H1 (cell line): ENCODE measurements at regions not wholly inside any gene's neighbourhood (a gene's known extent, or its start where the extent isn't known, plus 50 kb on each side); places are given as distances from the start of the nearest gene placed in this dataset.
A peak's percentile ranks its signal among the peaks of the same experiment; 100 is the strongest.

Source experiments
- CTCF ChIA-PET: fragments of 300-600 bp; sonication (Branson Sonifier 250); formaldehyde crosslinking; loops from one replicate; lab custom pipeline; 2021; ENCODE audit not compliant: partially characterized antibody; lab: Charles Lee
- POLR2A ChIA-PET: fragments of 300-600 bp; sonication (Branson Sonifier 250); formaldehyde crosslinking; loops from one replicate; lab custom pipeline; 2021; ENCODE audit warnings: inconsistent platforms; ENCODE audit not compliant: partially characterized antibody; lab: Charles Lee
- DNase-seq, 2 experiments: peaks; one replicate each; pipeline versions ENCODE4 v3.0.0 to v3.0.0-alpha.2; 2010 to 2022; ENCODE audit warnings: low spot score in 2 of 2, low read depth in 1 of 2, mixed read lengths in 1 of 2
- FAIRE-seq: peaks from 2 replicates; lab custom pipeline; 2011; peaks lifted over from hg19 to GRCh38; lab: Jason Lieb, UNC
- H2AFZ ChIP-seq: 2 replicates; pipeline ENCODE4 v1.8.1; 2012; ENCODE audit warnings: low read length, inconsistent platforms
- H2AK5ac ChIP-seq: 2 replicates; pipeline ENCODE4 v1.6.1; 2013; ENCODE audit warnings: low read depth, low read length
- H2BK120ac ChIP-seq: replicated peaks from 2 replicates; pipeline ENCODE3; 2013; ENCODE audit warnings: low read depth, low read length, inconsistent platforms
- H2BK12ac ChIP-seq: 2 replicates; pipeline ENCODE4 v1.6.1; 2013; ENCODE audit warnings: low read depth, low read length
- H2BK15ac ChIP-seq: 2 replicates; pipeline ENCODE4 v1.6.1; 2013; ENCODE audit warnings: low read length
- H2BK20ac ChIP-seq: 2 replicates; pipeline ENCODE4 v1.6.1; 2013; ENCODE audit warnings: low read length
- H2BK5ac ChIP-seq: 2 replicates; pipeline ENCODE4 v1.6.1; 2013; ENCODE audit warnings: low read depth, low read length
- H3K14ac ChIP-seq: 2 replicates; pipeline ENCODE4 v1.6.1; 2013; ENCODE audit warnings: inconsistent platforms; ENCODE audit not compliant: insufficient read length
- H3K18ac ChIP-seq: 2 replicates; pipeline ENCODE4 v1.6.1; 2013; ENCODE audit warnings: low read length; ENCODE audit errors: extremely low read depth
- H3K23ac ChIP-seq: 2 replicates; pipeline ENCODE4 v1.6.1; 2013; ENCODE audit warnings: inconsistent platforms; ENCODE audit not compliant: insufficient read length
- H3K23me2 ChIP-seq: 2 replicates; pipeline ENCODE4 v1.6.1; 2013; ENCODE audit warnings: low read depth, low read length
- H3K27ac ChIP-seq: 2 replicates; pipeline ENCODE4 v1.6.1; 2011; ENCODE audit warnings: low read depth, low read length, inconsistent platforms
- H3K27me3 ChIP-seq, 4 experiments: replicated peaks in 1 of 4; 1 replicate in 1 of 4; 2 replicates in 3 of 4; pipeline versions ENCODE4 v1.6.1 to v1.8.1; 2011 to 2013; ENCODE audit warnings: low read length in 3 of 4, mild to moderate bottlenecking in 3 of 4, inconsistent platforms in 2 of 4, mixed read lengths in 2 of 4, moderate library complexity in 1 of 4; ENCODE audit not compliant: control insufficient read depth in 3 of 4, insufficient read depth in 3 of 4; ENCODE audit errors: extremely low read depth in 1 of 4
- H3K36me3 ChIP-seq, 4 experiments: 2 replicates each; pipeline versions ENCODE4 v1.6.1 to v1.8.1; 2011 to 2013; ENCODE audit warnings: mild to moderate bottlenecking in 4 of 4, low read length in 3 of 4, moderate library complexity in 2 of 4, control low read depth in 1 of 4, inconsistent platforms in 1 of 4; ENCODE audit not compliant: insufficient read depth in 4 of 4, control insufficient read depth in 2 of 4
- H3K4ac ChIP-seq: replicated peaks from 2 replicates; pipeline ENCODE3; 2013; ENCODE audit warnings: low read length, low read depth, mixed read lengths, inconsistent platforms; ENCODE audit not compliant: insufficient read length
- H3K4me1 ChIP-seq, 4 experiments: replicated peaks in 1 of 4; 1 replicate in 1 of 4; 2 replicates in 3 of 4; pipeline versions ENCODE4 v1.6.1 to v1.8.1; 2011 to 2013; ENCODE audit warnings: low read length in 3 of 4, inconsistent platforms in 2 of 4, mixed read lengths in 1 of 4; ENCODE audit not compliant: insufficient read depth in 4 of 4, control insufficient read depth in 3 of 4
- H3K4me2 ChIP-seq, 2 experiments: 2 replicates each; pipeline versions ENCODE4 v1.6.1 to v1.8.1; 2011 to 2013; ENCODE audit warnings: low read depth in 2 of 2, low read length in 2 of 2, control low read depth in 1 of 2, inconsistent platforms in 1 of 2, mild to moderate bottlenecking in 1 of 2; ENCODE audit not compliant: insufficient read depth in 1 of 2
- H3K4me3 ChIP-seq, 4 experiments: fragments of 200-600, 300-600 bp in 1 of 4; sonication (generic), shearing (Covaris generic), sonication (Bioruptor Twin) in 1 of 4; 2 replicates each; pipeline versions ENCODE4 v1.5.1 to v1.8.1; 2011 to 2016; ENCODE audit warnings: low read length in 4 of 4, low read depth in 3 of 4, control low read depth in 2 of 4, inconsistent platforms in 2 of 4, mild to moderate bottlenecking in 2 of 4, mixed read lengths in 1 of 4, moderate library complexity in 1 of 4; ENCODE audit not compliant: insufficient read depth in 2 of 4; ENCODE audit errors: extremely low read depth in 1 of 4
- H3K56ac ChIP-seq: replicated peaks from 2 replicates; pipeline ENCODE3; 2013; ENCODE audit warnings: low read depth, mild to moderate bottlenecking, mixed read lengths, low read length, inconsistent platforms; ENCODE audit not compliant: insufficient read length
- H3K79me1 ChIP-seq: 2 replicates; pipeline ENCODE4 v1.6.1; 2013; ENCODE audit warnings: low read depth, low read length, control low read depth
- H3K79me2 ChIP-seq, 2 experiments: 2 replicates each; pipeline versions ENCODE4 v1.6.1 to v1.8.1; 2012 to 2013; ENCODE audit warnings: low read length in 2 of 2, mild to moderate bottlenecking in 2 of 2, inconsistent platforms in 1 of 2; ENCODE audit not compliant: insufficient read depth in 2 of 2, control insufficient read depth in 1 of 2
- H3K9ac ChIP-seq, 4 experiments: replicated peaks in 1 of 4; 1 replicate in 1 of 4; 2 replicates in 3 of 4; pipeline versions ENCODE4 v1.6.1 to v1.8.1; 2011 to 2013; ENCODE audit warnings: low read depth in 3 of 4, low read length in 3 of 4, control low read depth in 2 of 4, mild to moderate bottlenecking in 2 of 4, moderate library complexity in 2 of 4, inconsistent platforms in 1 of 4; ENCODE audit errors: extremely low read depth in 1 of 4
- H3K9me3 ChIP-seq, 2 experiments: 2 replicates each; pipeline versions ENCODE4 v1.6.1 to v1.8.1; 2012 to 2013; ENCODE audit warnings: mild to moderate bottlenecking in 2 of 2, moderate library complexity in 2 of 2, control low read depth in 1 of 2, inconsistent platforms in 1 of 2, low read depth in 1 of 2, low read length in 1 of 2, mixed read lengths in 1 of 2; ENCODE audit not compliant: insufficient read depth in 2 of 2
- H4K20me1 ChIP-seq, 2 experiments: replicated peaks in 1 of 2; 2 replicates each; pipeline versions ENCODE3 to v1.8.1; 2011 to 2013; ENCODE audit warnings: inconsistent platforms in 2 of 2, low read length in 2 of 2, mild to moderate bottlenecking in 1 of 2; ENCODE audit not compliant: insufficient read depth in 2 of 2, control insufficient read depth in 1 of 2
- H4K5ac ChIP-seq: 2 replicates; pipeline ENCODE4 v1.6.1; 2013; ENCODE audit warnings: low read length, low read depth, mixed read lengths, inconsistent platforms; ENCODE audit not compliant: insufficient read length
- H4K8ac ChIP-seq: 2 replicates; pipeline ENCODE4 v1.8.0; 2013; ENCODE audit warnings: mild to moderate bottlenecking, moderate library complexity, low read length, inconsistent platforms; ENCODE audit not compliant: insufficient read depth; ENCODE audit errors: extremely low read depth
- H4K91ac ChIP-seq: replicated peaks from 2 replicates; pipeline ENCODE3; 2013; ENCODE audit warnings: low read length, mixed read lengths, inconsistent platforms; ENCODE audit not compliant: insufficient read length
- NANOG ChIP-seq: IDR thresholded peaks from 2 replicates; pipeline ENCODE4 v1.6.1; 2011; ENCODE audit warnings: low read length, low read depth, mild to moderate bottlenecking, inconsistent platforms; ENCODE audit not compliant: insufficient read depth, poor library complexity, severe bottlenecking
- TCF12 ChIP-seq: IDR thresholded peaks from 2 replicates; pipeline ENCODE4 v1.6.1; 2011; ENCODE audit warnings: low read depth, mild to moderate bottlenecking, low read length
- WGBS, 2 experiments: shearing (Covaris generic) in 1 of 2; methylation state at CpG; one replicate each; pipeline versions ENCODE4 v1.1.6 to v1.1.7; 2013 to 2015; ENCODE audit warnings: low lambda C conversion rate in 2 of 2, mixed read lengths in 2 of 2, inconsistent platforms in 1 of 2, low coverage in 1 of 2, missing lambda C conversion rate in 1 of 2; ENCODE audit not compliant: insufficient replicate concordance in 2 of 2, insufficient coverage in 1 of 2, insufficient read length in 1 of 2; ENCODE audit errors: extremely low coverage in 1 of 2, missing lambda C conversion rate in 1 of 2; 5-methylcytosine and 5-hydroxymethylcytosine counted together

DNA sequence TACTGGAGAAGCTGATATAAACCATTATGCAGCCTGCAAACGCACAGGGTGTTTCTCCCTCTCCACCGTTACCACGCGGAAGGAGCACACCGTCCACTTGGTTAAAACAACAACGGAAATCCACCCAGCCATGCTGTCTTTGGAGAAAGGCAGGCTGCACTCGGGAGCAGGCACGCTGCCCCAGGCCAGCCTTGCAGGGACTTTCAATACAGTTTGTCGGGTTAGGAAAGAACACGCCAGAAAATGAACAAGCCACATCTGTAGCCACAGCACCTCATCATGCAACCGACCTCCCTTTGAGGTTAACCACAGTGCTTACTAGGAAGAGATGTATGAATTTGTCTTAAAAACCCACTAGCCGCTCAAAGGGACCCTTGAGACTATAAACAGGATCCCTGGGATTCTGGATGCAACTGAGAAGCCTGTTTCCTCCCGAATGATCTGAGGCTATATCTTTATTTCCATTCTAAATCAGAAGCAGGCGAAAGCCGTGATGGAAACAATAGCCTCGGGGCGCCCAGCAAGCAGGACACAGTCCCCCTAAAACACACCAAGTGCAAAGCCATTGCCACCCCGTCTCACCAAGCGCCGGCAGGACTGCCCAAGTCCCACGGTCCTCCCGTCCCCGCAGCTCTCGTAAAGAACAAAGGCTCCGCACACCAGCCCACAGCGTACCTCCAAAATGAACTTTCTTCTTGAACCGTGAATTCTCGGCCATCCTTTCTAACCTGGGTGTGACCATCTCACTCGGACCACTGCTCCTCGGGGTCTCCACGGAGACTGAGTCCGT, 318.9 kb downstream of the CTTN start:
- TF ChIP-seq TCF12 = no peak
- no peak for TF ChIP-seq NANOG
- FAIRE-seq = no peak
- no peaks in the 10 kb centered on the region for H3K79me2 ChIP-seq
- H3K56ac ChIP-seq = no peak overlapping the region
- H3K27me3 ChIP-seq = no peaks in the 10 kb centered on the region
- no peak overlapping the region for H2AFZ ChIP-seq
- no peak overlapping the region for H3K4me2 ChIP-seq
- no peak overlapping the region for H2BK20ac ChIP-seq
- WGBS, 2 experiments = 90% methylated on average over 32 of the region's 32 CpGs; no CpG with 5 or more reads in 1 of the 2 experiments
- H3K23ac ChIP-seq = no peak overlapping the region
- H3K4me3 ChIP-seq = no peak overlapping the region
- no peak overlapping the region for H2AK5ac ChIP-seq
- no peak overlapping the region for H3K27ac ChIP-seq
- H3K14ac ChIP-seq = no peak overlapping the region
- no peak overlapping the region for H2BK12ac ChIP-seq
- no peak overlapping the region for H2BK5ac ChIP-seq
- CTCF ChIA-PET = no interaction called here
- H3K79me1 ChIP-seq = no peaks in the 10 kb centered on the region; the same call in 1 of the 2 replicates
- no peak overlapping the region for H3K18ac ChIP-seq
- no peak overlapping the region for H2BK15ac ChIP-seq
- POLR2A ChIA-PET = no interaction called here
- H3K4me1 ChIP-seq = peaks cover 0 to 15% (median 6%) of the 10 kb centered on the region in 4 experiments; a peak in 6 of 7 replicates
- H4K5ac ChIP-seq = no peak overlapping the region
- DNase-seq = no peak
- H3K9me3 ChIP-seq = no peaks in the 10 kb centered on the region
- H3K23me2 ChIP-seq = no peaks in the 10 kb centered on the region
- no peak overlapping the region for H2BK120ac ChIP-seq
- peak overlapping the region; percentile 61 for H4K91ac ChIP-seq
- no peaks in the 10 kb centered on the region for H3K36me3 ChIP-seq
- H3K4ac ChIP-seq = no peak overlapping the region
- peaks cover 0 to 10% of the 10 kb centered on the region in 2 experiments for H4K20me1 ChIP-seq
- no peak overlapping the region for H3K9ac ChIP-seq
- H4K8ac ChIP-seq = no peak overlapping the region
